SK-N-SH treated with all-trans-retinoic acid at 6 μM for 48 hours (cell line): ENCODE measurements at regions not wholly inside any gene's neighbourhood (a gene's known extent, or its start where the extent isn't known, plus 50 kb on each side); places are given as distances from the start of the nearest gene placed in this dataset.

ENCODE experiments used
- ATAC-seq: fragments of 200-7000 bp; cut with Tn5 transposase; 3 replicates; pipeline ENCODE4 v1.9.1; 2020; ENCODE audit warnings: mild to moderate bottlenecking, moderate library complexity
- ARNTL ChIP-seq: fragments of 450-650 bp; formaldehyde crosslinking; IDR thresholded peaks from 2 replicates; pipeline ENCODE4 v1.5.0; 2020; ENCODE audit warnings: low read depth, mild to moderate bottlenecking, moderate library complexity, borderline replicate concordance
- CSDC2 ChIP-seq: fragments of 250-450 bp; sonication (Bioruptor Pico); IDR thresholded peaks from 2 replicates; pipeline ENCODE4 v1.5.0; 2020; ENCODE audit warnings: mild to moderate bottlenecking, moderate library complexity
- ESRRG ChIP-seq: fragments of 250-450 bp; sonication (Bioruptor Pico); IDR thresholded peaks from 2 replicates; pipeline ENCODE4 v1.6.1; 2021; ENCODE audit warnings: mild to moderate bottlenecking
- GLIS3 ChIP-seq: fragments of 250-450 bp; sonication (Bioruptor Pico); IDR thresholded peaks from 2 replicates; pipeline ENCODE4 v1.5.0; 2020; ENCODE audit warnings: mild to moderate bottlenecking, moderate library complexity
- ISL1 ChIP-seq: fragments of 250-450 bp; sonication (Bioruptor Pico); IDR thresholded peaks from 2 replicates; pipeline ENCODE4 v2.1.2; 2022; ENCODE audit warnings: mild to moderate bottlenecking, moderate library complexity
- OSR1 ChIP-seq: fragments of 250-450 bp; sonication (Bioruptor Pico); IDR thresholded peaks from 2 replicates; pipeline ENCODE4 v1.8.0; 2022; ENCODE audit warnings: moderate library complexity, mild to moderate bottlenecking, inconsistent platforms
- PATZ1 ChIP-seq: fragments of 250-450 bp; sonication (Bioruptor Pico); IDR thresholded peaks from 2 replicates; pipeline ENCODE4 v1.8.0; 2020; ENCODE audit warnings: mild to moderate bottlenecking, moderate library complexity, borderline replicate concordance
- POU6F1 ChIP-seq: fragments of 250-450 bp; sonication (Bioruptor Pico); IDR thresholded peaks from 2 replicates; pipeline ENCODE4 v1.8.0; 2021; ENCODE audit warnings: low read depth, mild to moderate bottlenecking, moderate library complexity, borderline replicate concordance
- PPARA ChIP-seq: fragments of 250-450 bp; sonication (Bioruptor Pico); IDR thresholded peaks from 2 replicates; pipeline ENCODE4 v1.5.0; 2020; ENCODE audit warnings: mild to moderate bottlenecking, borderline replicate concordance
- RARB ChIP-seq: fragments of 250-450 bp; sonication (Bioruptor Pico); IDR thresholded peaks from 2 replicates; pipeline ENCODE4 v1.8.0; 2021; ENCODE audit warnings: mild to moderate bottlenecking, moderate library complexity
- SNAI2 ChIP-seq: fragments of 250-450 bp; sonication (Bioruptor Pico); IDR thresholded peaks from 2 replicates; pipeline ENCODE4 v1.5.0; 2020; ENCODE audit warnings: mild to moderate bottlenecking, moderate library complexity
- TCF4 ChIP-seq: fragments of 250-450 bp; sonication (Bioruptor Pico); IDR thresholded peaks from 2 replicates; pipeline ENCODE4 v1.8.0; 2021; ENCODE audit warnings: mild to moderate bottlenecking, moderate library complexity, borderline replicate concordance
- TOX ChIP-seq: fragments of 250-450 bp; sonication (Bioruptor Pico); IDR thresholded peaks from 2 replicates; pipeline ENCODE4 v1.8.0; 2021; ENCODE audit warnings: mild to moderate bottlenecking, moderate library complexity, borderline replicate concordance
- TSHZ2 ChIP-seq: fragments of 250-450 bp; sonication (Bioruptor Pico); IDR thresholded peaks from 2 replicates; pipeline ENCODE4 v1.5.0; 2020; ENCODE audit warnings: mild to moderate bottlenecking, moderate library complexity
- ZC3H10 ChIP-seq: fragments of 250-450 bp; sonication (Bioruptor Pico); IDR thresholded peaks from 2 replicates; pipeline ENCODE4 v1.5.1; 2021; ENCODE audit warnings: mild to moderate bottlenecking, moderate library complexity
- ZFP30 ChIP-seq: fragments of 450-650 bp; formaldehyde crosslinking; IDR thresholded peaks from 2 replicates; pipeline ENCODE4 v1.5.0; 2022; ENCODE audit warnings: mild to moderate bottlenecking, moderate library complexity
- ZNF565 ChIP-seq: fragments of 450-650 bp; formaldehyde crosslinking; conservative IDR thresholded peaks from 2 replicates; pipeline ENCODE4 v1.5.0; 2020; ENCODE audit warnings: low read depth, mild to moderate bottlenecking, moderate library complexity
- ZNF70 ChIP-seq: fragments of 450-650 bp; formaldehyde crosslinking; IDR thresholded peaks from 2 replicates; pipeline ENCODE4 v1.5.0; 2020; ENCODE audit warnings: mild to moderate bottlenecking, moderate library complexity
- ZNF8 ChIP-seq: fragments of 450-650 bp; formaldehyde crosslinking; IDR thresholded peaks from 2 replicates; pipeline ENCODE4 v1.5.0; 2020; ENCODE audit warnings: mild to moderate bottlenecking, moderate library complexity

GRCh38 chr6:144729502-144729901 is 444.4 kb downstream of the UTRN start:
- TF ChIP-seq POU6F1 (CRISPR knock-in tag) (no peak), GLIS3 (CRISPR knock-in tag) (no peak)
- no peak for ATAC-seq

- TF ChIP-seq PPARA (CRISPR knock-in tag) (no peak), ZNF8 (CRISPR knock-in tag) (no peak)
- no peak for ATAC-seq
These were observed 445.0 kb downstream of the UTRN start for GRCh38 chr6:144730088-144730645.

GRCh38 chr6:144731229-144731628 is 446.1 kb downstream of the UTRN start:
- TF ChIP-seq ZNF70 (CRISPR knock-in tag) = no peak
- TF ChIP-seq TCF4 = no peak
- TF ChIP-seq RARB = no peak
- TF ChIP-seq OSR1 (CRISPR knock-in tag) = no peak
- TF ChIP-seq GLIS3 (CRISPR knock-in tag) = no peak
- TF ChIP-seq POU6F1 (CRISPR knock-in tag) = no peak
- TF ChIP-seq SNAI2 (CRISPR knock-in tag) = no peak
- no peak for TF ChIP-seq CSDC2 (CRISPR knock-in tag)
- TF ChIP-seq ARNTL (CRISPR knock-in tag) = no peak
- TF ChIP-seq ZNF565 (CRISPR knock-in tag) = no peak
- TF ChIP-seq ISL1 = no peak
- no peak for TF ChIP-seq TSHZ2
- TF ChIP-seq TOX (CRISPR knock-in tag) = no peak
- TF ChIP-seq ESRRG (CRISPR knock-in tag) = no peak
- no peak for ATAC-seq

GRCh38 chr6:144736763-144737162 is 451.6 kb downstream of the UTRN start:
- no peak for TF ChIP-seq ISL1
- no peak for TF ChIP-seq TCF4
- no peak for TF ChIP-seq ZC3H10 (CRISPR knock-in tag)
- no peak for TF ChIP-seq TSHZ2
- TF ChIP-seq PPARA (CRISPR knock-in tag) = no peak
- TF ChIP-seq ZNF70 (CRISPR knock-in tag) = no peak
- no peak for TF ChIP-seq ZFP30
- no peak for TF ChIP-seq PATZ1 (CRISPR knock-in tag)
- TF ChIP-seq POU6F1 (CRISPR knock-in tag) = no peak
- no peak for ATAC-seq
